ENCODE measurements at regions not wholly inside any gene's neighbourhood (a gene's known extent, or its start where the extent isn't known, plus 50 kb on each side); places are given as distances from the start of the nearest gene placed in this dataset.

- H3K79me2 ChIP-seq (ENCODE audit: insufficient read depth) = no peaks in the 10 kb centered on the region
- no peaks in the 10 kb centered on the region for H3K4me1 ChIP-seq (ENCODE audit: insufficient read depth)
- WGBS, 2 experiments (ENCODE audit: low coverage in 1 of 2, low lambda C conversion rate in 2 of 2, missing lambda C conversion rate in 2 of 2) = 0 to 3% methylated on average over 2 of the region's 2 CpGs
- H3F3A ChIP-seq (ENCODE audit: insufficient read depth) = no peaks in the 10 kb centered on the region
- H3K4me2 ChIP-seq (ENCODE audit: unreplicated experiment) = no peak overlapping the region
- H3K27me3 ChIP-seq (replicated peaks; ENCODE audit: insufficient read depth) = no peaks in the 10 kb centered on the region
- H4K20me1 ChIP-seq (ENCODE audit: insufficient read depth) = no peaks in the 10 kb centered on the region
- no peaks in the 10 kb centered on the region for H3K36me3 ChIP-seq (ENCODE audit: low read depth)
- H3K4me3 ChIP-seq = no peak overlapping the region
- H3K9me2 ChIP-seq (ENCODE audit: insufficient read depth) = no peaks in the 10 kb centered on the region
- no peak for TF ChIP-seq EZH2phosphoT487 (IDR thresholded peaks at IDR 0.05; ENCODE audit: insufficient read depth, low read depth)
- TF ChIP-seq EZH2 (IDR thresholded peaks at IDR 0.05; ENCODE audit: insufficient read depth, poor library complexity, severe bottlenecking) = no peak
- no peak overlapping the region for H3K9ac ChIP-seq
- no peak overlapping the region for H3K27ac ChIP-seq
- no peaks in the 10 kb centered on the region for H3K9me3 ChIP-seq (ENCODE audit: low read depth)
- DNase-seq = no peak
- in situ Hi-C loops (cut with MboI) = no loop called here
- no peak overlapping the region for H2AFZ ChIP-seq
These were observed 1262.0 kb upstream of the WWC1 start for GRCh38 chr5:167029488-167029887.

GRCh38 chr5:167030500-167031120 is 1260.8 kb upstream of the WWC1 start:
- no peaks in the 10 kb centered on the region for H3K9me2 ChIP-seq (ENCODE audit: insufficient read depth)
- H2AFZ ChIP-seq = no peak overlapping the region
- H3K4me3 ChIP-seq = no peak overlapping the region
- H3K9ac ChIP-seq = no peak overlapping the region
- H3K36me3 ChIP-seq (ENCODE audit: low read depth) = no peaks in the 10 kb centered on the region
- H3K79me2 ChIP-seq (ENCODE audit: insufficient read depth) = no peaks in the 10 kb centered on the region
- no peaks in the 10 kb centered on the region for H3K4me1 ChIP-seq (ENCODE audit: insufficient read depth)
- DNase-seq = peak; percentile 5
- no peaks in the 10 kb centered on the region for H3K9me3 ChIP-seq (ENCODE audit: low read depth)
- no peaks in the 10 kb centered on the region for H3K27me3 ChIP-seq (replicated peaks; ENCODE audit: insufficient read depth)
- TF ChIP-seq EZH2phosphoT487 (IDR thresholded peaks at IDR 0.05; ENCODE audit: insufficient read depth, low read depth) = no peak
- no peak for TF ChIP-seq EZH2 (IDR thresholded peaks at IDR 0.05; ENCODE audit: insufficient read depth, poor library complexity, severe bottlenecking)
- no peak overlapping the region for H3K4me2 ChIP-seq (ENCODE audit: unreplicated experiment)
- no peak overlapping the region for H3K27ac ChIP-seq
- H3F3A ChIP-seq (ENCODE audit: insufficient read depth) = no peaks in the 10 kb centered on the region
- H4K20me1 ChIP-seq (ENCODE audit: insufficient read depth) = no peaks in the 10 kb centered on the region
- WGBS, 2 experiments (ENCODE audit: low coverage in 1 of 2, low lambda C conversion rate in 2 of 2, missing lambda C conversion rate in 2 of 2) = 56 to 68% methylated on average over 17 of the region's 17 CpGs
- in situ Hi-C loops (cut with MboI) = no loop called here

- no peaks in the 10 kb centered on the region for H3K79me2 ChIP-seq (ENCODE audit: insufficient read depth)
- no peak overlapping the region for H3K27ac ChIP-seq
- no peaks in the 10 kb centered on the region for H3K4me1 ChIP-seq (ENCODE audit: insufficient read depth)
- H3K4me2 ChIP-seq (ENCODE audit: unreplicated experiment) = no peak overlapping the region
- WGBS, 2 experiments (ENCODE audit: low coverage in 1 of 2, low lambda C conversion rate in 2 of 2, missing lambda C conversion rate in 2 of 2) = 18 to 19% methylated on average over 4 of the region's 4 CpGs
- H3K9ac ChIP-seq = no peak overlapping the region
- H3K36me3 ChIP-seq (ENCODE audit: low read depth) = no peaks in the 10 kb centered on the region
- no peak overlapping the region for H2AFZ ChIP-seq
- H3K4me3 ChIP-seq = no peak overlapping the region
- H3F3A ChIP-seq (ENCODE audit: insufficient read depth) = no peaks in the 10 kb centered on the region
- TF ChIP-seq EZH2 (IDR thresholded peaks at IDR 0.05; ENCODE audit: insufficient read depth, poor library complexity, severe bottlenecking) (no peak), EZH2phosphoT487 (IDR thresholded peaks at IDR 0.05; ENCODE audit: insufficient read depth, low read depth) (no peak)
- no peak for DNase-seq
- H3K9me3 ChIP-seq (ENCODE audit: low read depth) = no peaks in the 10 kb centered on the region
- H3K9me2 ChIP-seq (ENCODE audit: insufficient read depth) = no peaks in the 10 kb centered on the region
- no peaks in the 10 kb centered on the region for H4K20me1 ChIP-seq (ENCODE audit: insufficient read depth)
- H3K27me3 ChIP-seq (replicated peaks; ENCODE audit: insufficient read depth) = no peaks in the 10 kb centered on the region
- in situ Hi-C loops (cut with MboI) = no loop called here
These were observed 1254.9 kb upstream of the WWC1 start for GRCh38 chr5:167036585-167036984.

GRCh38 chr5:167049043-167049663 is 1242.3 kb upstream of the WWC1 start:
- Histone ChIP-seq H3K27ac (no peak overlapping the region), H3K36me3 (ENCODE audit: low read depth) (no peaks in the 10 kb centered on the region), H3K27me3 (replicated peaks; ENCODE audit: insufficient read depth) (no peaks in the 10 kb centered on the region), H3K4me1 (ENCODE audit: insufficient read depth) (no peaks in the 10 kb centered on the region), H3K4me2 (ENCODE audit: unreplicated experiment) (no peak overlapping the region), H3K79me2 (ENCODE audit: insufficient read depth) (no peaks in the 10 kb centered on the region), H3K9me3 (ENCODE audit: low read depth) (no peaks in the 10 kb centered on the region), H3K4me3 (no peak overlapping the region), H3K9me2 (ENCODE audit: insufficient read depth) (no peaks in the 10 kb centered on the region), H4K20me1 (ENCODE audit: insufficient read depth) (no peaks in the 10 kb centered on the region), H2AFZ (no peak overlapping the region), H3K9ac (no peak overlapping the region), H3F3A (ENCODE audit: insufficient read depth) (no peaks in the 10 kb centered on the region)
- TF ChIP-seq EZH2phosphoT487 (IDR thresholded peaks at IDR 0.05; ENCODE audit: insufficient read depth, low read depth) (no peak), EZH2 (IDR thresholded peaks at IDR 0.05; ENCODE audit: insufficient read depth, poor library complexity, severe bottlenecking) (no peak)
- in situ Hi-C loops (cut with MboI) = no loop called here
- DNase-seq = peak; percentile 36
- WGBS, 2 experiments (ENCODE audit: low coverage in 1 of 2, low lambda C conversion rate in 2 of 2, missing lambda C conversion rate in 2 of 2) = 15 to 19% methylated on average over 7 of the region's 7 CpGs
